CD14-positive monocyte (primary cell): ENCODE measurements at regions not wholly inside any gene's neighbourhood (a gene's known extent, or its start where the extent isn't known, plus 50 kb on each side); places are given as distances from the start of the nearest gene placed in this dataset.

Experiments used
- DNase-seq, 3 donors: peaks; one replicate each; pipeline ENCODE4 v3.0.0-alpha.2; 2011 to 2022
- H2AFZ ChIP-seq: 2 replicates; pipeline ENCODE4 v1.6.0; 2012; ENCODE audit warnings: mild to moderate bottlenecking, low read depth, low read length, inconsistent platforms; ENCODE audit not compliant: insufficient read depth, poor library complexity, severe bottlenecking
- H3K27ac ChIP-seq, 2 donors: 1 replicate in 1 of 2; 2 replicates in 1 of 2; pipeline ENCODE4 v1.5.1; 2012 to 2013; ENCODE audit warnings: low read length in 2 of 2, control low read depth in 1 of 2, inconsistent platforms in 1 of 2, low read depth in 1 of 2, mild to moderate bottlenecking in 1 of 2
- H3K27me3 ChIP-seq, 2 donors: one replicate each; pipeline versions ENCODE4 v1.6.0 to v1.6.1; 2011 to 2013; ENCODE audit warnings: low read length in 2 of 2; ENCODE audit not compliant: control insufficient read depth in 2 of 2, insufficient read depth in 2 of 2
- H3K36me3 ChIP-seq, 2 donors: replicated peaks in 1 of 2; 1 replicate in 1 of 2; 2 replicates in 1 of 2; pipeline versions ENCODE4 v1.5.1 to v1.6.1; 2012 to 2013; ENCODE audit warnings: low read length in 2 of 2, control low read depth in 1 of 2, inconsistent platforms in 1 of 2, mild to moderate bottlenecking in 1 of 2; ENCODE audit not compliant: insufficient read depth in 2 of 2, control insufficient read depth in 1 of 2
- H3K4me1 ChIP-seq, 2 donors: 1 replicate in 1 of 2; 2 replicates in 1 of 2; pipeline versions ENCODE4 v1.5.1 to v1.6.1; 2012 to 2013; ENCODE audit warnings: low read length in 2 of 2, control low read depth in 1 of 2, inconsistent platforms in 1 of 2, mild to moderate bottlenecking in 1 of 2, moderate library complexity in 1 of 2; ENCODE audit not compliant: insufficient read depth in 2 of 2, control insufficient read depth in 1 of 2
- H3K4me2 ChIP-seq: replicated peaks from 2 replicates; pipeline ENCODE3; 2012; ENCODE audit warnings: low read length, moderate library complexity, mild to moderate bottlenecking; ENCODE audit not compliant: poor library complexity, severe bottlenecking; ENCODE audit errors: extremely low read depth
- H3K4me3 ChIP-seq, 3 experiments: fragments of 200-600 bp in 1 of 3; sonication (generic) in 1 of 3; replicated peaks in 1 of 3; 1 replicate in 2 of 3; 2 replicates in 1 of 3; pipeline ENCODE4 v1.5.1; 2011 to 2013; ENCODE audit warnings: low read length in 3 of 3, mild to moderate bottlenecking in 3 of 3, control low read depth in 2 of 3, low read depth in 2 of 3, inconsistent platforms in 1 of 3, moderate library complexity in 1 of 3
- H3K79me2 ChIP-seq: 2 replicates; pipeline ENCODE4 v1.6.0; 2012; ENCODE audit warnings: mild to moderate bottlenecking, control low read depth, inconsistent platforms, low read length, moderate library complexity; ENCODE audit not compliant: insufficient read depth
- H3K9ac ChIP-seq: 2 replicates; pipeline ENCODE4 v1.6.0; 2017; ENCODE audit warnings: low read length, mild to moderate bottlenecking; ENCODE audit not compliant: insufficient read depth, poor library complexity, severe bottlenecking
- H3K9me3 ChIP-seq, 2 donors: replicated peaks in 1 of 2; 1 replicate in 1 of 2; 2 replicates in 1 of 2; pipeline versions ENCODE4 v1.5.1 to v1.6.1; 2012 to 2013; ENCODE audit warnings: low read length in 2 of 2, control low read depth in 1 of 2; ENCODE audit not compliant: control insufficient read depth in 1 of 2, insufficient read depth in 1 of 2
- H4K20me1 ChIP-seq: 2 replicates; pipeline ENCODE4 v1.6.0; 2012; ENCODE audit warnings: mild to moderate bottlenecking, low read length, control low read depth, moderate library complexity; ENCODE audit not compliant: insufficient read depth
- H3K27ac Mint-ChIP-seq, 7 donors: one replicate each; pipeline ENCODE4 v1.8.0; 2020; ENCODE audit warnings: mild to moderate bottlenecking in 7 of 7, mixed read lengths in 7 of 7, moderate library complexity in 6 of 7, inconsistent platforms in 2 of 7
- H3K27me3 Mint-ChIP-seq, 3 donors: one replicate each; pipeline ENCODE4 v1.8.0; 2021 to 2022; ENCODE audit warnings: low read depth in 3 of 3, mild to moderate bottlenecking in 3 of 3, mixed read lengths in 3 of 3, moderate library complexity in 3 of 3, inconsistent platforms in 1 of 3
- H3K36me3 Mint-ChIP-seq, 2 donors: one replicate each; pipeline ENCODE4 v1.8.0; 2020; ENCODE audit warnings: mixed read lengths in 2 of 2, inconsistent platforms in 1 of 2, mild to moderate bottlenecking in 1 of 2
- H3K4me1 Mint-ChIP-seq: one replicate; pipeline ENCODE4 v1.8.0; 2020; ENCODE audit warnings: mild to moderate bottlenecking, mixed read lengths
- H3K4me3 Mint-ChIP-seq, 2 donors: one replicate each; pipeline ENCODE4 v1.8.0; 2020; ENCODE audit warnings: mild to moderate bottlenecking in 2 of 2, mixed read lengths in 2 of 2, moderate library complexity in 1 of 2
- H3K9me3 Mint-ChIP-seq, 7 donors: one replicate each; pipeline ENCODE4 v1.8.0; 2020 to 2022; ENCODE audit warnings: mixed read lengths in 7 of 7, mild to moderate bottlenecking in 6 of 7, moderate library complexity in 6 of 7, inconsistent platforms in 2 of 7
- WGBS: methylation state at CpG from one replicate; pipeline ENCODE4 v1.1.5; 2013; ENCODE audit warnings: missing lambda C conversion rate; ENCODE audit not compliant: insufficient coverage; 5-methylcytosine and 5-hydroxymethylcytosine counted together
- intact Hi-C, 2 donors: fragments of 100-400 bp; cut with micrococcal nuclease; formaldehyde crosslinking; loops; one replicate each; pipeline versions ENCODE4 v1.15.0 to v1.15.1; 2023
- TF ChIP-seq, protein P1 (sequence below): fragments of 200-600 bp; IDR thresholded peaks from one replicate; pipeline ENCODE4 v1.8.0; 2022; ENCODE audit warnings: antibody characterized with exemption, mild to moderate bottlenecking

DNA sequence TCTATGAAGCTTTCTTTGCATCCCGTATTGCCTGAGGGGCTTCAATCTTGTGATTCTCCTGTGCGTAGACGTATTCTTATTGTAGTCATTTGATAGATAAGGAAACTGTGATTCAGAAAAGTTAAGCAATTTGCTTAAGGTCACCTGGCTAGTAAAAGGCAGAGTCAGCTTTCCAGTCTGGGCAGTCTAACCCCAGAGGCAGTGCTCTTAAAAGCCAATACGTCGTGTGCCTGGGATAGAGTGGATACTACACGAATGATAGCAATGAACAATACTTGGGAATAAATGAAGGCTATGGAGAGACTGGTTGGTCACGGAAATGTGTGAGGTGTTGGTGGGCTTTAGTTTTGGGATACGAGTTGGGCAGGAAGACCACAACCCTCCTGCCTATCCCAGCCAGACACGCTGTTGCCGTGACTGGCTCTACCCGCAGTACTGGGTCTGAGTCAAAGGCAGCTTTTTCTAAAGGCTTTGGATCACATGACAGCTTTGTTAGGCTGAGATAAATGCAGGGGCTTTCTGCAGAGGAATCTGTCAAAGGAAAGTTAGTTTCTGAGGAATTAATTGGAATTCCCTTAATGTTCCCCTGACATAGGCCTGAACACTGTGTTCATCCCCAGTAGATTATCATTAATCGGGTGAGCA is 302.6 kb downstream of the KIF4B start:
- no peak for DNase-seq
- Mint-ChIP-seq H3K4me1 (no peaks in the 10 kb centered on the region), H3K27me3 (peaks cover 0 to 4% (median 0%) of the 10 kb centered on the region in 3 donors), H3K9me3 (peaks cover 0 to 4% (median 2%) of the 10 kb centered on the region in 7 donors), H3K4me3 (no peak overlapping the region), H3K36me3 (no peaks in the 10 kb centered on the region), H3K27ac (no peak overlapping the region)
- Histone ChIP-seq H3K4me2 (no peak overlapping the region), H4K20me1 (no peaks in the 10 kb centered on the region), H3K79me2 (no peaks in the 10 kb centered on the region), H3K9me3 (no peaks in the 10 kb centered on the region), H3K36me3 (no peaks in the 10 kb centered on the region), H3K9ac (no peak overlapping the region), H3K27me3 (no peaks in the 10 kb centered on the region), H3K4me3 (no peak overlapping the region), H3K4me1 (no peaks in the 10 kb centered on the region), H2AFZ (no peak overlapping the region), H3K27ac (no peak overlapping the region)
- TF ChIP-seq, protein P1, sequence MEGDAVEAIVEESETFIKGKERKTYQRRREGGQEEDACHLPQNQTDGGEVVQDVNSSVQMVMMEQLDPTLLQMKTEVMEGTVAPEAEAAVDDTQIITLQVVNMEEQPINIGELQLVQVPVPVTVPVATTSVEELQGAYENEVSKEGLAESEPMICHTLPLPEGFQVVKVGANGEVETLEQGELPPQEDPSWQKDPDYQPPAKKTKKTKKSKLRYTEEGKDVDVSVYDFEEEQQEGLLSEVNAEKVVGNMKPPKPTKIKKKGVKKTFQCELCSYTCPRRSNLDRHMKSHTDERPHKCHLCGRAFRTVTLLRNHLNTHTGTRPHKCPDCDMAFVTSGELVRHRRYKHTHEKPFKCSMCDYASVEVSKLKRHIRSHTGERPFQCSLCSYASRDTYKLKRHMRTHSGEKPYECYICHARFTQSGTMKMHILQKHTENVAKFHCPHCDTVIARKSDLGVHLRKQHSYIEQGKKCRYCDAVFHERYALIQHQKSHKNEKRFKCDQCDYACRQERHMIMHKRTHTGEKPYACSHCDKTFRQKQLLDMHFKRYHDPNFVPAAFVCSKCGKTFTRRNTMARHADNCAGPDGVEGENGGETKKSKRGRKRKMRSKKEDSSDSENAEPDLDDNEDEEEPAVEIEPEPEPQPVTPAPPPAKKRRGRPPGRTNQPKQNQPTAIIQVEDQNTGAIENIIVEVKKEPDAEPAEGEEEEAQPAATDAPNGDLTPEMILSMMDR, result no peak
- intact Hi-C loops, result no loop called here
- 87% methylated on average over 4 of the region's 12 CpGs for WGBS

DNA sequence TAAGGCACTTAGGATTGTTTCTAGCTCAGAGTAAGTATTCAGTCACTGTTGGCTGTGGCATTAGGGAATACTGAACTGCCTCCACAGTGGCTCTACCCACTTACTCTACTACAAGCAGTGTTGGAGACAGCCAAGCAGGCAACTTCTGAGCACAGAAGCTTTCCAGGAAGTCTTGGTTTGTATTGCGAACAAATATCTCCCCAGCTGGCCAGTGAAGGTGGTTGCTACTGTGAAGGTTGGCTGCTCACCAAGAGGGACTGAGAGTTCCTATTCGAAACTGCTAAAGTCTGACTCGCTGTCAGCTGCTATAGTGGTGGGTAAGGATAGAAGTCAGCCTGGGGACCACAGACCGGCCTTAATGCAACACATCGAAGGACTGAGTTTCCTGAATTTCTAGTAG is 319.1 kb downstream of the KIF4B start:
- H3K4me2 ChIP-seq, result no peak overlapping the region
- H2AFZ ChIP-seq, result no peak overlapping the region
- H3K27ac Mint-ChIP-seq, result no peak overlapping the region
- H3K9me3 ChIP-seq, result peaks cover 0 to 7% of the 10 kb centered on the region in 2 donors
- H3K4me3 Mint-ChIP-seq, result no peak overlapping the region
- H3K36me3 ChIP-seq, result no peaks in the 10 kb centered on the region
- H3K4me1 ChIP-seq, result no peaks in the 10 kb centered on the region
- peaks cover 0 to 3% (median 2%) of the 10 kb centered on the region in 3 donors for H3K27me3 Mint-ChIP-seq
- H4K20me1 ChIP-seq, result no peaks in the 10 kb centered on the region
- no peak for DNase-seq
- no peaks in the 10 kb centered on the region for H3K36me3 Mint-ChIP-seq
- TF ChIP-seq, protein P1, result no peak
- H3K4me1 Mint-ChIP-seq, result no peaks in the 10 kb centered on the region
- H3K27me3 ChIP-seq, result no peaks in the 10 kb centered on the region
- no peak overlapping the region for H3K27ac ChIP-seq
- no peak overlapping the region for H3K4me3 ChIP-seq
- WGBS, result 86% methylated on average over 3 of the region's 5 CpGs
- intact Hi-C loops, result no loop called here
- no peak overlapping the region for H3K9ac ChIP-seq
- no peaks in the 10 kb centered on the region for H3K79me2 ChIP-seq
- H3K9me3 Mint-ChIP-seq, result peaks cover 0 to 22% (median 5%) of the 10 kb centered on the region in 7 donors
